ENCODE measurements at regions not wholly inside any gene's neighbourhood (a gene's known extent, or its start where the extent isn't known, plus 50 kb on each side); places are given as distances from the start of the nearest gene placed in this dataset.

GRCh38 chr3:67302489-67302888 lies 304.4 kb downstream of the KBTBD8 start:
- no peak for TF ChIP-seq CTCF (IDR thresholded peaks at IDR 0.05)
- no peak for TF ChIP-seq POLR2A (IDR thresholded peaks at IDR 0.05)

Measured in breast epithelium (tissue), 3 donors.